ENCODE measurements at regions not wholly inside any gene's neighbourhood (a gene's known extent, or its start where the extent isn't known, plus 50 kb on each side); places are given as distances from the start of the nearest gene placed in this dataset.
"Not testable (repeated sequence)": the region's sequence is repeated elsewhere in the genome, so short reads cannot be mapped to it uniquely, and the experiment has no call there.

- Histone ChIP-seq H3K36me3 (ENCODE audit: insufficient read depth, low read depth, low read length) (no peaks in the 10 kb centered on the region), H3K4me3 (ENCODE audit: low read length) (no peak overlapping the region), H3K27ac (ENCODE audit: low read length) (no peak overlapping the region), H3K4me1 (ENCODE audit: insufficient read depth, low read length) (peaks cover 32% of the 10 kb centered on the region; the same call in 1 of the 2 replicates), H3K27me3 (ENCODE audit: insufficient read depth, low read length) (no peaks in the 10 kb centered on the region), H3K9ac (ENCODE audit: low read depth, low read length) (no peak overlapping the region; the same call in 1 of the 2 replicates), H3K9me3 (ENCODE audit: insufficient read depth, low read depth, low read length) (peaks cover 2% of the 10 kb centered on the region; the same call in 1 of the 2 replicates)
Measured at GRCh38 chr4:138113819-138114400, 128.2 kb downstream of the SLC7A11 start.

DNA sequence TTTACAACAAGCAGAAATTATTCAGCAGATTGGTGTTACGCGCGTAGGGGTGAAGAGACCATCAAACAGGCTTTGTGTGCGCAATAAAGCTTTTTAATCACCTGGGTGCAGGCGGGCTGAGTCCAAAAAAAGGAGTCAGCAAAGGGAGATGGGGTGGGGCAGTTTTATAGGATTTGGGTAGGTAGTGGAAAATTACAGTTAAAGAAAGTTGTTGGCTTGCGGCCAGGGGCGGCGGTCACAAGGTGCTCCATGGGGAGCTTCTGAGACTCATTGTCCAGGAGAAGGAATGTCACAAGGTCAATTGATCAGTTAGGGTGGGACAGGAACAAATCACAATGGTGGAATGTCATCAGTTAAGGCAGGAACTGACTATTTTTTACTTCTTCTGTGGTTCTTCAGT is 129.3 kb downstream of the SLC7A11 start:
- not testable (repeated sequence) for H3K27me3 ChIP-seq (ENCODE audit: insufficient read depth, low read length); H3K9ac ChIP-seq (ENCODE audit: low read depth, low read length); H3K9me3 ChIP-seq (ENCODE audit: insufficient read depth, low read depth, low read length); H3K36me3 ChIP-seq (ENCODE audit: insufficient read depth, low read depth, low read length)
- Histone ChIP-seq H3K4me1 (ENCODE audit: insufficient read depth, low read length) (peaks cover 32% of the 10 kb centered on the region; the same call in 1 of the 2 replicates), H3K27ac (ENCODE audit: low read length) (peak overlapping the region; percentile 25), H3K4me3 (ENCODE audit: low read length) (peak overlapping the region; percentile 37; the same call in 1 of the 2 replicates)

GRCh38 chr4:138112389-138112788 is 129.8 kb downstream of the SLC7A11 start:
- H3K36me3 ChIP-seq (ENCODE audit: insufficient read depth, low read depth, low read length), result no peaks in the 10 kb centered on the region
- no peaks in the 10 kb centered on the region for H3K27me3 ChIP-seq (ENCODE audit: insufficient read depth, low read length)
- H3K9ac ChIP-seq (ENCODE audit: low read depth, low read length), result no peak overlapping the region
- peak overlapping the region; percentile 37 for H3K4me3 ChIP-seq (ENCODE audit: low read length)
- peaks cover 32% of the 10 kb centered on the region; the same call in 1 of the 2 replicates for H3K4me1 ChIP-seq (ENCODE audit: insufficient read depth, low read length)
- H3K9me3 ChIP-seq (ENCODE audit: insufficient read depth, low read depth, low read length), result peaks cover 10% of the 10 kb centered on the region; the same call in 1 of the 2 replicates
- no peak overlapping the region for H3K27ac ChIP-seq (ENCODE audit: low read length)

GRCh38 chr4:138111462-138112000 is 130.6 kb downstream of the SLC7A11 start:
- Histone ChIP-seq H3K4me1 (ENCODE audit: insufficient read depth, low read length) (peaks cover 32% of the 10 kb centered on the region; the same call in 1 of the 2 replicates), H3K9me3 (ENCODE audit: insufficient read depth, low read depth, low read length) (peaks cover 10% of the 10 kb centered on the region; the same call in 1 of the 2 replicates), H3K27ac (ENCODE audit: low read length) (no peak overlapping the region)

DNA sequence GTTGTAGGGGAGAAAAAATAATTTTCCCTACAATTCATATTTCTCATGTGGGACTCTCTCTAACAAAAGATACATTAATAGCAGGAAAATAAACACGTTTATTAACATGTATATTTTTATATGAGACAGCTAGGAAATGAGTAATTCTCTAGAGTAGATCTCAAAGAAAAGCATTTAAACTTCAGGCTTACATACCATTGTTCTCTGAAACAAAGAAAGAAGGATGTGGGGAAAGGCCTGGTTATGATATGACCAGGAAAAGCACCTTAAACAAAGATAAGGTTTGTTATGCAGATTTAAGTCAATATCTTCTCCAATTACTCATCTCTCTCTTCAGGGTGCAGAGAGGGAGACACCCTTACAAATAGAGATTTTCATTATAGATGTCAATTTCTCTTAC is 131.3 kb downstream of the SLC7A11 start:
- H3K4me3 ChIP-seq (ENCODE audit: low read length), result peak overlapping the region; percentile 18; the same call in 1 of the 2 replicates
- no peaks in the 10 kb centered on the region for H3K27me3 ChIP-seq (ENCODE audit: insufficient read depth, low read length)
- peaks cover 32% of the 10 kb centered on the region; the same call in 1 of the 2 replicates for H3K4me1 ChIP-seq (ENCODE audit: insufficient read depth, low read length)
- no peak overlapping the region for H3K27ac ChIP-seq (ENCODE audit: low read length)
- no peaks in the 10 kb centered on the region for H3K36me3 ChIP-seq (ENCODE audit: insufficient read depth, low read depth, low read length)
- peaks cover 10% of the 10 kb centered on the region; the same call in 1 of the 2 replicates for H3K9me3 ChIP-seq (ENCODE audit: insufficient read depth, low read depth, low read length)
- no peak overlapping the region for H3K9ac ChIP-seq (ENCODE audit: low read depth, low read length)

More at GRCh38 chr4:138111462-138112000, 130.6 kb downstream of the SLC7A11 start:
- H3K4me3 ChIP-seq (ENCODE audit: low read length), result peak overlapping the region; percentile 37; the same call in 1 of the 2 replicates
- H3K36me3 ChIP-seq (ENCODE audit: insufficient read depth, low read depth, low read length), result no peaks in the 10 kb centered on the region
- peak overlapping the region; percentile 19; the same call in 1 of the 2 replicates for H3K9ac ChIP-seq (ENCODE audit: low read depth, low read length)
- no peaks in the 10 kb centered on the region for H3K27me3 ChIP-seq (ENCODE audit: insufficient read depth, low read length)

DNA sequence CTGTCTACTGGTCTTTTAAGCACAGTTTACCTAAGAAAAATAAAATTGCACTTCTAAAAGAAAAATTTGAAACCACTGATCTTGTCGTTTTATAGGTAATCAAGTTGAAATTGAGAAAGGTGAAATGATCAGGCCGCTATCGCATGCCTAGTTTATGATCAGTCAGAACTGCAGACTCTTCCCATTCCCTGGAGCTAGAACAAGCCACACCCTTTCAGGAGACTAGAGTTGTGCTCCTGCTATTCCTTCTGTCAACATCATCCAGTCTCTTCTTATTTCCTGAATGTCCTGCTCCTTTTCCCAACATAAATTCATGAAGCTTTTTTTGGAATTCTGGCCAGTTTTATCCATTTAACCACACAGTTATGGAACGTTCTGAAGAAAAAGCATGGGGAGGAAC is 135.1 kb downstream of the SLC7A11 start:
- Histone ChIP-seq H3K36me3 (ENCODE audit: insufficient read depth, low read depth, low read length) (no peaks in the 10 kb centered on the region), H3K9ac (ENCODE audit: low read depth, low read length) (no peak overlapping the region), H3K27ac (ENCODE audit: low read length) (no peak overlapping the region), H3K4me3 (ENCODE audit: low read length) (no peak overlapping the region), H3K4me1 (ENCODE audit: insufficient read depth, low read length) (peaks cover 15% of the 10 kb centered on the region; the same call in 1 of the 2 replicates), H3K9me3 (ENCODE audit: insufficient read depth, low read depth, low read length) (peaks cover 10% of the 10 kb centered on the region; the same call in 1 of the 2 replicates), H3K27me3 (ENCODE audit: insufficient read depth, low read length) (no peaks in the 10 kb centered on the region)

GRCh38 chr4:138105331-138105730 is 136.8 kb downstream of the SLC7A11 start:
- no peak overlapping the region for H3K27ac ChIP-seq (ENCODE audit: low read length)
- peaks cover 10% of the 10 kb centered on the region; the same call in 1 of the 2 replicates for H3K9me3 ChIP-seq (ENCODE audit: insufficient read depth, low read depth, low read length)
- H3K36me3 ChIP-seq (ENCODE audit: insufficient read depth, low read depth, low read length), result no peaks in the 10 kb centered on the region
- no peak overlapping the region for H3K4me3 ChIP-seq (ENCODE audit: low read length)
- peaks cover 6% of the 10 kb centered on the region for H3K4me1 ChIP-seq (ENCODE audit: insufficient read depth, low read length)
- H3K9ac ChIP-seq (ENCODE audit: low read depth, low read length), result no peak overlapping the region
- H3K27me3 ChIP-seq (ENCODE audit: insufficient read depth, low read length), result no peaks in the 10 kb centered on the region

DNA sequence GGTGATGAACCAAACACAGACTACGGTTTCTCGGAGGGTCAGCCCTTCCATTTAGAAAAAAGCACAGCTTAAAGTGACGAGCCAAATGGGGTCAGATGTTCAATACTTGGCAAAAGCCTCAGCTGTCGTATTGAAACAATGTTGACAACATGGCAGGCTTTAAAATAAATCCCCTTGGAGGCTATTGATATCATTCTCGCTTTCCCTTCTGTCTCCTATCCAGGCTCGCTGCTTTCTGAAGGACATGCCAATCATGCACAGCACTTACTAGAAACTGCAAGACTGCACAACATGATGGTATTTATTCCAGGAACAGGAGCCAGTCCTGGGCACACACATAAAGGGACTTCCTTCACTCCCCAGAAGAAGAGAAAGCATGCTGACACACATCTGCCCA is 137.9 kb downstream of the SLC7A11 start:
- no peaks in the 10 kb centered on the region for H3K36me3 ChIP-seq (ENCODE audit: insufficient read depth, low read depth, low read length)
- H3K9me3 ChIP-seq (ENCODE audit: insufficient read depth, low read depth, low read length), result peaks cover 10% of the 10 kb centered on the region; the same call in 1 of the 2 replicates
- H3K27me3 ChIP-seq (ENCODE audit: insufficient read depth, low read length), result no peaks in the 10 kb centered on the region
- peaks cover 6% of the 10 kb centered on the region for H3K4me1 ChIP-seq (ENCODE audit: insufficient read depth, low read length)
- H3K9ac ChIP-seq (ENCODE audit: low read depth, low read length), result no peak overlapping the region
- H3K27ac ChIP-seq (ENCODE audit: low read length), result no peak overlapping the region
- H3K4me3 ChIP-seq (ENCODE audit: low read length), result no peak overlapping the region

DNA sequence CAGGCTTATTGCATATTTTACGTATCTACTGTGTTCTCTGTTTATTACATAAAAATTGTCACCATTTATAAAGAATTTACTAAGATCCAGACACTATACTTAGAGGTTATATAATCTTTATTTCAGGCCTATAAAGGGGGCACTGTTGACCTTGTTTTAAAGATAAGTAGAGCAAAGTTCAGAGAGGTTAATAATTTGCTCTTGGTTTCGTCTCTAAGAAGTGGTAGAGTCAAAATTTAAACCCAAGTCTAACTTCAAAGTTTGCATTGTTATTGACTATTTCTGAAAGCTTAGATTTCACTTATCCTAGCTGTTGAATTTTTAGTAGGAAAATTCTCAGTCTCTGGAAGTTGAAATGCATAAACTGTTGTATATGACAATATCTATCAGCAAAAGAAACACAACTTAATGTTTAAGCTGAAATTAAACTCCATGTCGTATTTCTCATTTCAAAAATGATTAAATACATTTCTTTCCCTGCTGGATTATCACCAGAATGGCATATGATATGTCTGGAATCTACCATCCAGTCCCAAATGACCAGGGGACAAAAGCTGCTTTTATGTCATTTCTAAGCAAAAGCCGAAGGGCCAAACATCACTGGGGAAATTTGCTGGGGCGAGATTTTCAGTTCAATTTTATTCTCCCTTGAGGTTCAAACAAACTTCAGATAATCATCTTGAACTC is 138.4 kb downstream of the SLC7A11 start:
- Histone ChIP-seq H3K27ac (ENCODE audit: low read length) (no peak overlapping the region), H3K4me3 (ENCODE audit: low read length) (no peak overlapping the region), H3K9ac (ENCODE audit: low read depth, low read length) (no peak overlapping the region), H3K27me3 (ENCODE audit: insufficient read depth, low read length) (no peaks in the 10 kb centered on the region), H3K4me1 (ENCODE audit: insufficient read depth, low read length) (peaks cover 6% of the 10 kb centered on the region), H3K9me3 (ENCODE audit: insufficient read depth, low read depth, low read length) (peaks cover 6% of the 10 kb centered on the region; the same call in 1 of the 2 replicates), H3K36me3 (ENCODE audit: insufficient read depth, low read depth, low read length) (no peaks in the 10 kb centered on the region)

GRCh38 chr4:138099385-138099784 is 142.8 kb downstream of the SLC7A11 start:
- Histone ChIP-seq H3K27ac (ENCODE audit: low read length) (no peak overlapping the region), H3K9ac (ENCODE audit: low read depth, low read length) (no peak overlapping the region), H3K36me3 (ENCODE audit: insufficient read depth, low read depth, low read length) (no peaks in the 10 kb centered on the region), H3K4me1 (ENCODE audit: insufficient read depth, low read length) (peaks cover 6% of the 10 kb centered on the region), H3K9me3 (ENCODE audit: insufficient read depth, low read depth, low read length) (no peaks in the 10 kb centered on the region), H3K4me3 (ENCODE audit: low read length) (no peak overlapping the region), H3K27me3 (ENCODE audit: insufficient read depth, low read length) (no peaks in the 10 kb centered on the region)

DNA sequence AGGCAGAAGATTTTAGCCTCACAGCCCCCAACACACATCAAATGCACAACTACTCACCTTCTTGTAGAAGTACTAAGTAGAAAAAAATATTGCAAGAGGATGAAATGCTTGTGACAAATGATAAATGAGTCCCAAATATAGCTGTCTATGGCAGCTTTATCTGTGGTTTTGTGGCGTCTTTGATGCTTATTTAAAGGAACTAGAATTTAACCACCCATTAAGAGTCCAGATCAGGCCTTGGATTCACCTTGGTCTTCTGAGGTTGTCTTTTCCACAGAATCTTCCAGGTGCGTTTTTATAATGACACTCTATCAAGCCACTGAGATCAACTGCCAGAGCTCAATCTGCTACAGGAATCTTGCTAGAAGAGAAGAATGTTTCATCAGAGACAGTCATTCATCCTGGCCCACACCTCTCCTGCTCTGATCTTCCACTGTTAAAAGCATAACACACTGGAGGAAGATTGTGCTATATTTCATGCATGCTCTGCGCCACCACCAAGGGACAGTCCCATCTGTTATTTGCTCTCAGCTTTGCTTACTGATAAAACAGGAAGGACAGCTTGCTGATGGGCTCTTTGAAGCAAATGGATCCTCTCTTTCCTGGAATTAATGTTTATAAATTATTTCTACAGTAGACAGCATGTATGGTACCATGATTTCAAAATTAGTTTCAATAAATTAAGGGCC is 144.1 kb downstream of the SLC7A11 start:
- no peak overlapping the region for H3K27ac ChIP-seq (ENCODE audit: low read length)
- H3K4me3 ChIP-seq (ENCODE audit: low read length), result no peak overlapping the region
- H3K36me3 ChIP-seq (ENCODE audit: insufficient read depth, low read depth, low read length), result no peaks in the 10 kb centered on the region
- H3K27me3 ChIP-seq (ENCODE audit: insufficient read depth, low read length), result no peaks in the 10 kb centered on the region
- no peaks in the 10 kb centered on the region for H3K9me3 ChIP-seq (ENCODE audit: insufficient read depth, low read depth, low read length)
- no peak overlapping the region for H3K9ac ChIP-seq (ENCODE audit: low read depth, low read length)
- peaks cover 6% of the 10 kb centered on the region for H3K4me1 ChIP-seq (ENCODE audit: insufficient read depth, low read length)
